ENCODE measurements at regions not wholly inside any gene's neighbourhood (a gene's known extent, or its start where the extent isn't known, plus 50 kb on each side); places are given as distances from the start of the nearest gene placed in this dataset.
A peak's percentile ranks its signal among the peaks of the same experiment; 100 is the strongest.

DNA sequence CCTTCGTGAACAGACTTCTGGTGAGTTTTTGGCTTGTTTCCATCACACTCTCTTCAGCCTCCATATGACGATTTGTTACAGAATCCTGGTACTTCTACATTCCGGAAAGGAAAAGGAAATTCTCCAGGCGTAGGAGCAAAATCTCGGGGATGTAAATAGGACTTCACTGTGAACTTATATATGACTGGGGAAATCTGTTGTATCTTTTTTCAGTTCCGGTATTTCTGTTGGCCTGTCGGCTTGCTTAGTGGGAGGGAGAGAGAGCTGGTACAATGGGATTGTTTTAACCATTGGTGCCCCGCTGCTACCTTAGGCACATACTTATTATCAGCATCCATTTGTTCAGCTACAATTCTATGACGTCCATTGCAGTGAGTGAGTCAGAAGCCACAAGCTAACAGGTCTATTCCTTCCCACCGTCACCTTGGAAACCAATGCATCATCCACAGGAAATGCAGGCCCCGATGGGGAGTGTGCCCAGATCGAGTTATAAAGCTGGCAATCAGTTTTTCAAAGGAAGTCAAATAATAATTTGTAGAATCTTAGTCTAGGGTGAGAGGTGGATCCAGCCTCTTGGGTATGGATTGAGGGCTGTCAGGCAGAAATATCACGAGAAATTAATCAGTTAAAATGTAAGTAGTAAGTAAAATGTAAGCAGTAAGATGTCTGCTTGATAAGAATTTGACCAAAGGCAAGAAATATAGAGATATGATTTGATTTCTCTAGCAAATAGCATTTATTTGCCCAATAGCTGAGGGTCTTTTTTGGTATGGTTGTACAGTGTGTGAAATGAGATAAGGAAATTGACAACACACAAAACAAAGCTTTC, 92.0 kb upstream of the MKLN1 start:
- peak overlapping the region; percentile 44 for H2AFZ ChIP-seq (ENCODE audit: control insufficient read depth, low read length)
- no peaks in the 10 kb centered on the region for H3K27me3 ChIP-seq (ENCODE audit: control insufficient read depth, extremely low read depth, insufficient read depth, low read length)
- no peak overlapping the region for H3K9ac ChIP-seq (ENCODE audit: control insufficient read depth, extremely low read depth, insufficient read depth, low read length)
- no peaks in the 10 kb centered on the region for H3K79me2 ChIP-seq (ENCODE audit: control insufficient read depth, insufficient read depth, low read length)
- no peaks in the 10 kb centered on the region for H3K9me1 ChIP-seq (ENCODE audit: control insufficient read depth, extremely low read depth, insufficient read depth, low read length)
- no peaks in the 10 kb centered on the region for H4K20me1 ChIP-seq (ENCODE audit: control insufficient read depth, extremely low read depth, insufficient read depth, low read length)
- TF ChIP-seq, protein P1, sequence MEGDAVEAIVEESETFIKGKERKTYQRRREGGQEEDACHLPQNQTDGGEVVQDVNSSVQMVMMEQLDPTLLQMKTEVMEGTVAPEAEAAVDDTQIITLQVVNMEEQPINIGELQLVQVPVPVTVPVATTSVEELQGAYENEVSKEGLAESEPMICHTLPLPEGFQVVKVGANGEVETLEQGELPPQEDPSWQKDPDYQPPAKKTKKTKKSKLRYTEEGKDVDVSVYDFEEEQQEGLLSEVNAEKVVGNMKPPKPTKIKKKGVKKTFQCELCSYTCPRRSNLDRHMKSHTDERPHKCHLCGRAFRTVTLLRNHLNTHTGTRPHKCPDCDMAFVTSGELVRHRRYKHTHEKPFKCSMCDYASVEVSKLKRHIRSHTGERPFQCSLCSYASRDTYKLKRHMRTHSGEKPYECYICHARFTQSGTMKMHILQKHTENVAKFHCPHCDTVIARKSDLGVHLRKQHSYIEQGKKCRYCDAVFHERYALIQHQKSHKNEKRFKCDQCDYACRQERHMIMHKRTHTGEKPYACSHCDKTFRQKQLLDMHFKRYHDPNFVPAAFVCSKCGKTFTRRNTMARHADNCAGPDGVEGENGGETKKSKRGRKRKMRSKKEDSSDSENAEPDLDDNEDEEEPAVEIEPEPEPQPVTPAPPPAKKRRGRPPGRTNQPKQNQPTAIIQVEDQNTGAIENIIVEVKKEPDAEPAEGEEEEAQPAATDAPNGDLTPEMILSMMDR (optimal IDR thresholded peaks at IDR 0.05 in 1 of 3, IDR thresholded peaks at IDR 0.05 in 1 of 3, conservative IDR thresholded peaks at IDR 0.05 in 1 of 3; ENCODE audit: extremely low read depth in 1 of 3, insufficient read depth in 2 of 3, low read length in 3 of 3) = no peak
- TF ChIP-seq EZH2 (IDR thresholded peaks at IDR 0.05; ENCODE audit: low read length) = no peak
- H3K9me3 ChIP-seq (ENCODE audit: control insufficient read depth, low read depth, low read length) = no peaks in the 10 kb centered on the region
- dilution Hi-C loops (cut with MboI; ENCODE audit: extremely low pct_ligation_motif_present, low sequenced_read_pairs) = no loop called here
- H3K27ac ChIP-seq (ENCODE audit: control insufficient read depth, insufficient read depth, low read length) = peak overlapping the region; percentile 77
- DNase-seq (ENCODE audit: low read depth, low spot score) (peak; percentile 38), FAIRE-seq (peak; percentile 88)
- H3K4me1 ChIP-seq (ENCODE audit: control insufficient read depth, extremely low read depth, insufficient read depth, low read length) = peaks cover 22% of the 10 kb centered on the region
- H3K36me3 ChIP-seq (ENCODE audit: control insufficient read depth in 2 of 2, extremely low read depth in 1 of 2, insufficient read depth in 2 of 2, low read length in 2 of 2) = no peaks in the 10 kb centered on the region
- no peak overlapping the region for H3K4me3 ChIP-seq (ENCODE audit: control insufficient read depth in 2 of 3, extremely low read depth in 1 of 3, insufficient read depth in 2 of 3, low read depth in 1 of 3, low read length in 3 of 3)
- H3K4me2 ChIP-seq (ENCODE audit: control insufficient read depth, extremely low read depth, insufficient read depth, low read depth, low read length) = peak overlapping the region; percentile 45

- no peaks in the 10 kb centered on the region for H3K79me2 ChIP-seq (ENCODE audit: control insufficient read depth, insufficient read depth, low read length)
- no peaks in the 10 kb centered on the region for H3K36me3 ChIP-seq (ENCODE audit: control insufficient read depth in 2 of 2, extremely low read depth in 1 of 2, insufficient read depth in 2 of 2, low read length in 2 of 2)
- DNase-seq (ENCODE audit: low read depth, low spot score) (no peak), FAIRE-seq (no peak)
- peaks cover 22% of the 10 kb centered on the region for H3K4me1 ChIP-seq (ENCODE audit: control insufficient read depth, extremely low read depth, insufficient read depth, low read length)
- no peak overlapping the region for H3K4me3 ChIP-seq (ENCODE audit: control insufficient read depth in 2 of 3, extremely low read depth in 1 of 3, insufficient read depth in 2 of 3, low read depth in 1 of 3, low read length in 3 of 3)
- no peak overlapping the region for H3K9ac ChIP-seq (ENCODE audit: control insufficient read depth, extremely low read depth, insufficient read depth, low read length)
- no peaks in the 10 kb centered on the region for H3K9me3 ChIP-seq (ENCODE audit: control insufficient read depth, low read depth, low read length)
- peak overlapping the region; percentile 44 for H2AFZ ChIP-seq (ENCODE audit: control insufficient read depth, low read length)
- peak overlapping the region; percentile 45 for H3K4me2 ChIP-seq (ENCODE audit: control insufficient read depth, extremely low read depth, insufficient read depth, low read depth, low read length)
- no peaks in the 10 kb centered on the region for H4K20me1 ChIP-seq (ENCODE audit: control insufficient read depth, extremely low read depth, insufficient read depth, low read length)
- H3K9me1 ChIP-seq (ENCODE audit: control insufficient read depth, extremely low read depth, insufficient read depth, low read length) = no peaks in the 10 kb centered on the region
- dilution Hi-C loops (cut with MboI; ENCODE audit: extremely low pct_ligation_motif_present, low sequenced_read_pairs) = no loop called here
- H3K27ac ChIP-seq (ENCODE audit: control insufficient read depth, insufficient read depth, low read length) = peak overlapping the region; percentile 77
- TF ChIP-seq, protein P1 (optimal IDR thresholded peaks at IDR 0.05 in 1 of 3, IDR thresholded peaks at IDR 0.05 in 1 of 3, conservative IDR thresholded peaks at IDR 0.05 in 1 of 3; ENCODE audit: extremely low read depth in 1 of 3, insufficient read depth in 2 of 3, low read length in 3 of 3) = no peak
- no peak for TF ChIP-seq EZH2 (IDR thresholded peaks at IDR 0.05; ENCODE audit: low read length)
- H3K27me3 ChIP-seq (ENCODE audit: control insufficient read depth, extremely low read depth, insufficient read depth, low read length) = no peaks in the 10 kb centered on the region
These were observed 91.4 kb upstream of the MKLN1 start for GRCh38 chr7:131236318-131236672.

Data from keratinocyte (primary cell).